H4 (cell line): ENCODE measurements at regions not wholly inside any gene's neighbourhood (a gene's known extent, or its start where the extent isn't known, plus 50 kb on each side); places are given as distances from the start of the nearest gene placed in this dataset.
"Not testable (repeated sequence)": the region's sequence is repeated elsewhere in the genome, so short reads cannot be mapped to it uniquely, and the experiment has no call there.

Source experiments
- DNase-seq: peaks from one replicate; pipeline ENCODE4 v3.0.0-alpha.2; 2015; ENCODE audit warnings: low spot score

DNA sequence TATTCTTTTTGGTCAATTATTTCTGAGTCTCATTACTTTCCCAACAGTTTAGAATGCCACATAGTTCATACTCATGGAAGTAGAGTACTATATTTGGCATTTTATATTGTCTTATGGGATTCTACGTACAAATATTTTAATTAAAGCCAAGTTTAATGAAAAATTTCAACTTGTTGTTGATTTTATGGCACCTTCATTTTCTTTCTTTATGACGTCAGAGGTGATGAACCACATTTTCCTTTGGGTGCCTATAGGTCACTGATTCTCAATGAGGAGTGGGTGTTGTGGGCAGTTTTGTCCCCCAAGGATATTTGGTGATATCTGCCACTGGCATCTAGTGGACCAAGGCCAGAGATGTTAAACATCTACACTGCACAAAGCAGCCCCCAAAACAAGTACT, 1071.3 kb downstream of the NXPH1 start:
- no peak for DNase-seq

DNA sequence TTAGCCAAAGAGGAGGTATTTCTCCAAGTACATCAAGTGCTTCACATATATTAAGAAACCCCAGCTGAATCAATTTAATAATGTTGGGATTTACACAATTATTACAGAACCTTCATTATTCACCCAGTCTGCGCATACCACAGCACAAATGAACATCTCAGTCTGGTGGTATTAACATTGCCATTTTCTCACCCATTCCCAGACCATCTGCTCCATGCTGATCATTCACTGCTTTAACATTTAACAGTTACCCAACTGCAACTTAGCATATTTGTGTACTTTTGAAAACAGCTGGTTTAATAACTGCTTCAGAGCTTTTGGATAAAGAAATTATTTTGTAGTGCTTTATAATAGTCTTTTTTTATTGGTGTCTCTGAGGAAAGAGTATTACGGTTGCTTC, 1072.1 kb downstream of the NXPH1 start:
- DNase-seq: no peak

DNA sequence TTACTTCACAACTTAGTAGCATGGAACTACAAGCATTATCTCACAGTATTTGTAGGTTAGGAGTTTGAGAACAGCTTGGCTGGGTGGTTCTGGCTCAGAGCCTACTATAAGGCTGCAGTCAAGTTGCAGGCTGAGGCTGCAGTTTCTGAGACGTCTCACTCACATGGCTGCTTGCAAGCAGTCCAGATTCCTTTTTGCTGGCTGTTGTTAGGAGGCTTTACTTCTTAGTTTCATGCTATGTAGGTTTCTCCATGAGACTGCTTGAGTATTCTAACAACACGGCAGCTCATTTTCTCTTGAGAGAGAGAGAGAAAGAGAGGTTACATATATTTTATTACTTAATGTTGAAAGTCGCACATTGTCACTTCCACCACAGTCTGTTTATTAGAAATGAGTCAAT, 1073.9 kb downstream of the NXPH1 start:
- DNase-seq: peak; percentile 81

DNA sequence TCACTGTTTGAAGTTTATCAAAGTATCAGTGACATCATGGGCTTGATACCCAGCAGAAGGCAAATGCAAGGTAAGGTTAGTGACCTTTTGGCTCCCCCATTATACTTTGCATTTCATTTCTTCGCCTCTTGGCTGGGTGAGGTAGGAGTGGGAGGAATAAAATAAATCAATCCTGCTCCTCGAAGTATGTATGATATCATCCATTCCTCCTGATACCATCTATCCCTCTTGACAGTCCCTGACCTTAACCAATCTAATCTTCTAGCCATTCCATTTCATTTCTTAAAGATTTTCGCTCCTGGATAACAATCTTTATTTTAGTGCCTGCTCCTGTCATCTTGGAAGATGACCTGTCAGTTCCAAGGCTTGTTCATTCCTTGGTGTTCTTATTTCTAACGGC, 1083.3 kb downstream of the NXPH1 start:
- no peak for DNase-seq

DNA sequence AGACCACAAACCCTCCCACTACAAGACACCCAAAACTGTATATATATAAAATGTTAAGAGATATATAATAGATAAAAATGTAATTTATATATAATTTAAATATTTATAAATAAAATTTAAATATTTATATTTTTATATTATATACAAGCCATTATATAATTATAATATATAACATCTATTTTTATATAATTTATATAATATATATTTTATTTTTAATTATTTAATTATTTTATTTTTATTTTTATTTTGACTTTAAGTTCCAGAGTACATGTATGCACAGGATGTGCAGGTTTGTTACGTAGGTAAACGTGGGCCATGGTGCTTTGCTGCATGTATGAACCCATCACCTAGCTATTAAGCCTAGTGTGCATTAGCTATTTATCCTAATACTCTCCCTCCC, 1090.2 kb downstream of the NXPH1 start:
- DNase-seq: no peak

DNA sequence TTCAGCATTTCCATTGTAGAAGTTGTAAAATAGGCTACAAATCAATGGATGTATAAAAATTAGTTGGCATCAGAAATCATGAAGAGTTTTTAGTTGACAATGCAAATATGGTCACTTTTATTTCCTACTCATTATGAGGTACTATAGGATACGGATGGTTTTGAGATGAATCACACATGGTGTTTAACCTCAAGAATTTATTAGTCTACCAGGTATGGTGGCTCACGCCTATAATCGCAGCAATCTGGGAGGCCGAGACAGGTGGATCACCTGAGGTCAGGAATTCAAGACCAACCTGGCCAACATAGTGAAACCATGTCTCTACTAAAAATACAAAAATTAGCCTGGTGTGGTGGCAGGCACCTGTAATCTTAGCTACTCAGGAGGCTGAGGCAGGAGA, 1119.0 kb downstream of the NXPH1 start:
- DNase-seq: not testable (repeated sequence)

DNA sequence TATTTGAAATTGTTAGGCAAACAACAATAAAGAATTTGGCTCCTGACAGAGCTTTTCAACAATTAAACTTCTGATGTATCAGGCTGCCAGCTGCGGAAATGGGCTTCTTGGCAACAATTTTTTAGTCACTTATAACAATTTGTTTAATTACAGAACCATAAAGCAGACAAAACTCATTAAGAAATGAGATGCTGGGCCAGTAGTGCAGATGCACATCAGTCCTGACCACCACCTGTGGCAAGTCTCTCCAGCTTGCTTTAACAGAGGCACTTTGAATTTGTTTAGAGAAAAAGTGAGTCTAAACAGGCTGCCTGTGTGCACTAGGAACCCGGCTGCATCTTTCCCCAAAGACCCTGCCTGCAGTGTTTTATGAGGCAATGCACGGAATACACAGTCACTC, 1124.4 kb downstream of the NXPH1 start:
- no peak for DNase-seq

DNA sequence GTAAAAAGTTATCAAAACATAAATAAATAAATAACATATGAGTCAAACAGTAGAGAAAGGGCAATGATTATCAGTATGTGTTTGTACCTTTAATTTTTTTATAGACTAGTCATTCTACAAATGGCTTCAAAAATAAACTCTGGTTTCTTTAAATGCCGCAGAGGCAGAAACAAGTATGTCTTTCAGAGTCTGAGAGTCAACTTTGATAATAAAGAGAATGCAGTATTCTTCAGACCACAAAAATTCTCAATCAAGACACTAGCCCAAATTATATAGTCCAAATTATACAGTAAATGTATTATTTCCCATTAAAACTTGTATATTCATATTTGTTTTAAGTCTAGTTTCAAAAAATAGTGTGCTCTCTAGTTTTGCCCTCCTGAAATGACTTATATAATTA, 1142.3 kb downstream of the NXPH1 start:
- DNase-seq: no peak

DNA sequence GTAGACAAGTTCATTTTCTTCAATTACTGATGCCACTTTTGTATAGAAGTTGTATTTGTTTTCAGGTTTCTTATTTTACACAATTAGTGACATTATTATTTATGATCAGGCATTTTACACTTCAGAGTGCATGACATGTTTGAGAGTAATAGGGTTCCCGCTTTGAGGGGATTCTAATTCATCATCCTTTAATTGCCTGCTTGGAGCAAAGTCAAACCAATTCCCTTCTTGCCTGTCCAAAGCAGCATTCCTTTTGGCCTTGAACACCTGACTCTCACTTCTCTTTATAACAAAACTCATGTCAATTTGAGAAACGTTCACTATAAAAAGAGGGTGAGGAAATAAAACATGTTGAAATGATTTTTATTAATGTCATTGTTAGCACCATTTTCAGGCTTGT, 1149.4 kb downstream of the NXPH1 start:
- no peak for DNase-seq

DNA sequence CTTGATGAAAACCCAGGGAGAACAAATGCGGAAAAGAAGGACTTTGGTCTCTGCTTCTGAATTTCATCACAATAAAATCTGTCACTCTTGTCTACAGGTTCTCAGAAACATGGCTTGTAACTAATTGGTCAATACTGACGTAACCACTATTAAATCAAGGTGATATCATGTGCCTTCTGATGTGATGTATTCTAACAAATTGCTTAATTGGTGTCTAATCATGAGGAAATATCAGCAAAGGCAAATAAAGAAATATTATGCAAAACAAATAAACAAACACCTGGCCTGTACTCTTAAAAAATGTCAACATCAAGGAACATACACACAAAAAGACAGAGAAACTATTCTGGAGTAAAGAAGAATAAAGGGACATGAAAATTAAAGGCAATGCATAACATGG, 1165.0 kb downstream of the NXPH1 start:
- no peak for DNase-seq

DNA sequence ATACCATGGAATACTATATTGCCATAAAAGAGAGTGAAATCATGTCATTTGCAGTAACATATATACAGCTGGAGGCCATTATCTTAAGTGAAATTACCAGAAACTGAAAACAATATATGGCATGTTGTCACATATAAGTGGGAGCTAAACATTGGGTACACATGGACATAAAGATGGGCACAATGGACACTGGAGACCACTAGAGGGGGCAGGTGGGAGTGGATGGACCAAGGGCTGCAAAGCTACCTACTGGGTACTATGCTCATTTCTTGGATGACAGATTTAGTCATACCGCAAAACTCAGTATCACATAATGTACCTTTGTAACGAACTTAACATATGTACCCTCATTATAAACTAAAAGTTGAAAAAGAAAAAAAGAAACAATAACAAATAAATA, 1167.6 kb downstream of the NXPH1 start:
- peak; percentile 44 for DNase-seq

DNA sequence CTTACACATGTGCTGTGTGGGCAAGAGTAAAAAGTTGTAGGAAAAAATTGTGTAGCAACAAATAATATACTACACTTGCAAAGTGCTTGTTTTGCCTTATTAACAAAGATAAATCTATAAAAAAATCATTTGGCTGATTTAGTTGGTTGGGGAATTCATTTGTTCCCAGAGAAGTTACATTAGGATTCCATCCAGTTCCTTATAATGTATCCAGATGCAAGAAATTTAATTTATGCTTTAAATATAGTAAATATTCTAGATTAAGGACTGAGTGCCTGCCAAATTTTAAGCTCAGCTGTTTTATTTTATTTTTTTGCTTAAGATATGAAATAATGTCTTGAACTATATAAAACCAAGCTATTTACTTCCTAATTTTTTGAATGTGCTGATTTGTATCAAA, 1169.9 kb downstream of the NXPH1 start:
- no peak for DNase-seq

DNA sequence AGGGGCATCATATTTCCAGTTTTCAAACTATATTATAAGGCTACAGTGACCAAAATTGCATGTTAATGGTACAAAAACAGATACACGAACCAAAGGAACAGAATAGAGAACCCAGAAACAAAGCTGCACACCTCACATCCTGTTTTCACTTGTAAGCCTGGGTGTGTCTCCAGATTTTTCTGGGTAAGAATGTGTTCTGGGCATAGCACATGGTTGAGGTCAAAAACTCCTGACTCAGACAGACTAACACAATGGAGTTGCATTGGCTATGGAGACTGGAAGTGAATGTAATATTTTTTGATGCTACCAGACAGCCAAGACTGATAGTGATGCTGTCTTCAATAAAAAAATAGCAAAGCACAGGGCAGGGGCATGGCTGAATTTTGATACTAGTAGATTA, 1175.2 kb downstream of the NXPH1 start:
- DNase-seq: peak; percentile 46

DNA sequence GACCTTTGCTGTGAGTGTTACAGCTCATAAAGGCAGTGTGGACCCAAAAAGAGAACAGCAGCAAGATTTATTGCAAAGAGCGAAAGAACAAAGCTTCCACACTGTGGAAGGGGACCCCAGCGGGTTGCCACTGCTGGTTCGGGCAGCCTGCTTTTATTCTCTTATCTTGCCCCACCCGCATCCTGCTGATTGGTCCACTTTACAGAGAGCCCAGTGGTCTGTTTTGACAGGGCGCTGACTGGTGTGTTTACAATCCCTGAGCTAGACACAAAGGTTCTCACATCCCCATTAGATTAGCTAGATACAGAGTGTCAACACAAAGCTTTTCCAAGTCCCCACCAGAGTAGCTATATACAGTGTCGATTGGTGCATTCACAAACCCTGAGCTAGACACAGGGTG, 1187.5 kb downstream of the NXPH1 start:
- not testable (repeated sequence) for DNase-seq

DNA sequence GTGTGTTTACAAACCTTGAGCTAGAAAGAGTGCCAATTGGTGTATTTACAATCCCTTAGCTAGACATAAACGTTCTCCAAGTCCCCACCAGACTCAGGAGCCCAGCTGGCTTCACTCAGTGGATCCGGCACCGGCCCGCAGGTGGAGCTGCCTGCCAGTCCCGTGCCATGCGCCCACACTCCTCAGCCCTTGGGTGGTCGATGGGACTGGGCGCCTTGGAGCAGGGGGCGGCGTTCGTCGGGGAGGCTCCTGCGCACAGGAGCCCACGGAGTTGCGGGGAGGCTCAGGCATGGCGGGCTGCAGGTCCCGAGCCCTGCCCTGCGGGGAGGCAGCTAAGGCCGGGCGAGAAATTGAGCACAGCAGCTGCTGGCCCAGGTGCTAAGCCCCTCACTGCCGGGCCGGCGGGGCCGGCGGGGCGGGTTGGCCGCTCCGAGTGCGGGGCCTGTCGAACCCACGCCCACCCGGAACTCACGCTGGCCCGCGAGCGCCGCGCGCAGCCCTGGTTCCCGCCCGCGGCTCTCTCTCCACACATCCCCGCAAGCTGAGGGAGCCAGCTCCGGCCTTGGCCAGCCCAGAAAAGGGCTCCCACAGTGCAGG, 1188.0 kb downstream of the NXPH1 start:
- DNase-seq: not testable (repeated sequence)

DNA sequence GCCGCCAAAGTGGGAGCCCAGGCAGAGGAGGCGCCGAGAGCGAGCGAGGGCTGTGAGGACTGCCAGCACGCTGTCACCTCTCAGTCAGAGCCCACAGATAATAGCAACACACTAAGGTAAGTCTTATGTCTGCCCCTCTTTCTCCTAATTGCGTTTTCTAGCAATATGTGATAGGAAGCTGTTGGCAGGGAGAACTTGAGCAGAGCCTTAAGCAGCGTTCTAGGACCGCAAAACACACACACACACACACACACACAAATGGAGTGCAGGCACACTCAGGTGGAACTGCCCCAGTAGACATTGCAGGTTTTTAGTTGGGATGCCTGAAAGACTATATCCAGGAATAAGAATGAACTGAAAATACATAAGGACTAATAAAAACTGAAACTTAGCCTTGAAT, 1188.5 kb downstream of the NXPH1 start:
- DNase-seq: no peak

DNA sequence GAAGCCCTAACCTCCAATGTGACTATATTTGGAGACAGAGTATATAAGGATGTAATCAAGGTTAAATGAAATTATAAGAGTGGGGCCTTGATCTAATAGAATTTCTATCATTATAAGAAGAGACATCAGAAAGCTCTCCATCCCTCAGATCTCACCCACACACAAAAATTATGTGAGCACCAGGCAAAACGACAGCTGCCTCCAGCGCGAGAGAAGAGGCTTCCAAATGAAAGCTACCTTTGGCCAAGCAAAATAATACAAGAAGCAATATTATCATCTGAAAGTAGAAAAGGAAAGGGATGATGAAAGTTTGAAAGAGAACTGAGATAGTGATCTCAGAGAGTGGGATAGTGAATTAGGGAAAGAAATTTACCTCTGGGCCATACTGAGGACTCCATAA, 1192.5 kb downstream of the NXPH1 start:
- DNase-seq: no peak

DNA sequence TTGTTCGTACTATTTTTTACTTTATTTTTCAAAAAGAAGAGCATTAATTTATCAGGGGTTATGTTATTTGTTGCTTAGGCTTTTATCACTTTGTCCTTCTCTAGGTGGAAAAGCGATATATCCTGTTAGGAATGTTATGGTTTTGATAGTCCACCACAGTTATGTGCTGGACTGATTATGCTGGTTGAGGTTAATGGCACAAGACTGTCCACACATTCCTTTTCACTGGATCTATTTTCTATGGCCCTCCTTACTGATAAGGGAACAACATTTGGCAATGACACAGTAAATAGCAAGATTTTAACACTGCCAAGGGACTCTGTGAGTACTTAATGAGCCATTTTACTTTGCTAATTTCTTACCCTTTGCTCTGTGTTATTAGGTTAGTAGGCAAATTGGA, 1212.3 kb downstream of the NXPH1 start:
- DNase-seq: peak; percentile 54

DNA sequence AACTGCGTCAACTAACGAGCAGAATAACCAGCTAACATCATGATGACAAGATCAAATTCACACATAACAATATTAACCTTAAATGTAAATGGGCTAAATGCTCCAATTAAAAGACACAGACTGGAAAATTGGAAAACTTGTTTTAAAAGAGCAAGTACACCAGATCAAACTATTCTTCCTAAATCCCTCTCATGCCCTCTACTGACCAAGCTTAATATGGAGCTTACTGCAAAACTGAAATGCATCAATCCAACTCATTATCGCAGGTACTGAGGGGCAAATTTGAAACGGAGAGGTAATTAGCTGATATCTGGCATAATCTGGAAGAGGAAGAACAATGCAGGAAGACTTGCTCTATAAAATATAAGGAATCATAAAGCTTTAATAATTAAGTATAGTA, 1223.8 kb downstream of the NXPH1 start:
- peak; percentile 64 for DNase-seq

DNA sequence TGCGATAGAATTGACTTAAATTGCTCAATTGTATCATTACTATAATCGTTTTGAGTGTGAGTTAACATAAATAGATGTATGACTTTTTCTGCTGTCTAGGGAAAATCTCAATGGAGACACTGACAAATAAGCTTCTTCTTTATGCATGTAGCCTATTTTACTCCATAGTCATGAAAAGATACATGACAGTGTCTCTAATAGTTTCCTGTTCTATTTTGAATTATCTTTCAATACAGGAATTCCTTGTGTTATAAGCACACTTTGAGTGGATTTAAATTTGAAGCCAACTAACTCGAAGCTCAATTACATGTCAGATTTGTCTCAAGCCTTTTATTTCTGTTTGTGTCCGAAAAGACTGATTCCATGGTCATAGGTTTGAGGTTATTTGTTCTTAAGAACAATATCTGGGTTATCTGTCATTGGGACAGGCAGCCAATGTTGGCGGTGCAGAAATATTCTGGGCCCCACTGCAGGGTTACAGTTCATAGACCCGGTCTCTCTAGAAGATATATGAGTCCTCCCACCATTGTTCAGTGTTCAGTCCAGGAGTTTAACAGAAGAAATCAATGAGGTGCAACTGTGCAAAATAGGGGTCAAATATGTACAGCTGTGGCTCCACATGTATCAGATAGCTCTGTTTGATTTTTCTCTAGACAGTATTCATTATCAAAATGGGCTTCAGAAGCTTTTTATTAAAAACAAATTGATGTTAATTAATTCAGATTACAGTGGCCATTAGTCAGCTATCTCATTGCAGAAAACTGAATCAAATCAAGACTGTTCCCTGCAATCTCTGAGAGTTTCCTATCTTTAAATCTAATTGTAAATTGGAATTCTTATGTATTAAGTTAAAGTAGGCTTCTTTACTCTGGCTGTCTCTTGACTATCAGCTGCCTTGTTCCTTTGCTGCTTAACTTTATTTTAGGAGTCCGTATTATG, 1238.8 kb downstream of the NXPH1 start:
- no peak for DNase-seq

DNA sequence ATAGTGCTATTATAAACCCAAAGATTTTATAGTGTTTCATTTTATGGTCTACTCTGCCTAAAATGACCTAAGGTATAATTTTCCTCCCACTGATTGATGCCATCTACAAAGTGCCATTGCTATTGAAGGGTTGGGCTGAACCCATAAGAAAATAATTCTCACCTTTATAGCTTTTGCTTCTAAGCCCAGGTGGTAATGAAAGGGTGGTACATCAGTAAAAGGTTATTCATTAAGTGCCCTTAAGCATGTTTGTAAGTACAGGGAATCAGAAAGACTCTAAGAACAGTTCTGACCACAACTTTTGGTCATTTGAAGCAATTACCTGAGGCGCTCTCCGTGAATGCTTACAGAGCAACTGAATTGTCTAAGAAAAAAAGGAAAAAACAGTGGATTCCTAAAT, 1247.3 kb downstream of the NXPH1 start:
- DNase-seq: no peak

DNA sequence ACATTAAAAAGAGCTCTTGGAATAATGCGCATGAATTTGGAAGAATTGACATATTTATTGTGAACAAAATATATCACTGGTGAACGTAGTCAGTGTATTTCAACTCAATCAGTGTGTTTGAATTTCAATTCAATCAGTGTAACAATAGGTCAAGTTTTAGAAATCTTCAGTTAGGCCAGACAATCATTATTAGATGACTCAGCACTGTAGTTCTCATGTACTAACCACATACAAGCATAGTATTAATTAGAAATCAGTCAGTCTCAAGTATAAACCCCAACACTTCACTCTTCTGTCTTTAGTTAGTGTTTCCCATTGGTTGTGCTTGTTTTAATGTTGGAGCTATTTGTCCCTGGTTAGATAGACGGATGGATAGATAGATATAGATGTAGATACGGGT, 1247.9 kb downstream of the NXPH1 start:
- no peak for DNase-seq

DNA sequence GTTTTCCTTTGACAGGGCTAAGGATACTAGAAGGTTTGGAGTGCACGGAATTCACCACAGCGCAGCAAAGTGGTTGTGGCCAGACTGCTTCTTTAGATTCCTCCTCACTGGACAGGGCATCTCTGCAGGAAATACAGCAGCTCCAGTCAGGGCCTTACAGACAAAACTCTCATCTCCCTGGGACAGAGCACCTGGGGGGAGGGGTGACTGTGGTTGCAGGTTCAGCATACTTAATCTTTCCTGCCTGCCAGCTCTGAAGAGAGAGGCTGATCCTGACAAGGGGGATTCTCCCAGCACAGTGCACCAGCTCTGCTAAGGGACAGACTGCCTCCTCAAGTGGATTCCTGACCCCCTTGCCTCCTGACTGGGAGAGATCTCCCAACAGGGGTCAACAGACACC, 1257.9 kb downstream of the NXPH1 start:
- no peak for DNase-seq

DNA sequence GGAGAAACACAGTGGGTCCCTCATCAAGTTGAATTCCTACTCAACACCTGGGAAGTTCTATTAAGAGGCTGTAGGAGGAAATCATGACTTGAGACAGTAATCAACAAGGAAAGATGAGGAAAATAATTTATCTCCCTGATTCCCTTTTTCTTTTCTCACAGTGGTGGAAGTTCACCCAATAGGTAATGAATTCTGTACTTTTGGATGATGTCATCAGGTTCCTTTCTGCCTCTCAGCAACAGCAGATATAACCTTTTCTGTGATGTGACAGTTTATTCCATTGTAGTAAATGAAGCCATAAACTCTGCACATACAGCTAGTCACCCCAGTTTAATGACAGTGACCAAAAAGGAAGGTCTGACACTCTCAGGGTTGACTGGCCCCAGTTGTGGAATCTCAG, 1265.0 kb downstream of the NXPH1 start:
- no peak for DNase-seq
